ENCODE measurements at regions not wholly inside any gene's neighbourhood (a gene's known extent, or its start where the extent isn't known, plus 50 kb on each side); places are given as distances from the start of the nearest gene placed in this dataset.
"Not testable (repeated sequence)": the region's sequence is repeated elsewhere in the genome, so short reads cannot be mapped to it uniquely, and the experiment has no call there.

DNA sequence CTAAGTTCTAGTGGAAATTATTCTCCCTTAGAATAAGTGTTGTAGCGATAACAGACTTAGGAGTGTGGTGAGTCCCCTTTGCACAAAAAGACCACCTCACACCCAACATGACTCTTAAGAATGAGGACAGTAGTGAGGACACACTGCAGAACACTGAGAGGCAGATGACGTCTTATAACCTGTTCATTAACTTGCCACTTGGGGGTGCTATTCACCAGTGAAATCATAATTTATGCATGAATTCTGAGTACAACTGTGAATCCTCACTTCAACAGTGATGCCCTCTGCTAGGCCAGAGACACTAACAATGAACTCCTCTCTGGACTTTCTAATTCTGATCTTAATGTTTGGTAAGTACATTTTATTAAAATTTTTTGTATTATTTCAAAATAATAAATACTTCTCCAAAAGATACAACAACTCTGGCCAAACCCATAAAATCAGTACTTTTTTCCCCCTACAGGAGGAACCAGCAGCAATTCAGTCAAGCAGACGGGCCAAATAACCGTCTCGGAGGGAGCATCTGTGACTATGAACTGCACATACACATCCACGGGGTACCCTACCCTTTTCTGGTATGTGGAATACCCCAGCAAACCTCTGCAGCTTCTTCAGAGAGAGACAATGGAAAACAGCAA is 274.7 kb downstream of the DAD1 start:
- no peak for DNase-seq (ENCODE audit: extremely low read depth in 1 of 2, low read depth in 1 of 2)

DNA sequence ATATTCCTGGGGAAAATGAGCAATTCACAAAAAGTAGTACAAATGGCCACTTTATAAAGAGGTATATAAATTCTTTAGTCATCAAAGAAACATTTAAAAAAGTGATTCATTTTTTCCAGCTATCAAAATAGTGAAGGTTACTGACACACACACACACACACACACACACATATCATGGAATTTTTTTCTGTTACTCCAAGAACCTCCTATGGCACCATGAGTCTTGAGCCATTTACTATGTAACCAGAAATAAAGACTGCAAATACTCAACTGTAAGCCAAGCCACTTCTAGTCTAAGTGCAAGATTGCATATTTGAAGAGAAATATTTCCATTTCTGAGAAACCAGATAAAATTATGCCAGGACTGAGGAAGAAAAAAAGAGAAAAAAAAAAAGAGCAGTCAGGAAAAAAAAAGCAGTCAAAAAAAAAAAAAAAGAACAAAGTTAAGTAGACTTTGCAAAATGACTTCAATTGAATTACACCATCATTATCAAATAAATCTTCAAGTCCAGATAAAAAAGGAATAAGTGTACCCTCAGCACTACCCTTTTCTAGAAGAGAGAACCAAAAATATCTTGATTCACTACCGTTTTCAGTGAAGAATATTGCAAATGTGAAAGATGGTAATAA is 275.7 kb downstream of the DAD1 start:
- no peak for DNase-seq (ENCODE audit: extremely low read depth in 1 of 2, low read depth in 1 of 2)

DNA sequence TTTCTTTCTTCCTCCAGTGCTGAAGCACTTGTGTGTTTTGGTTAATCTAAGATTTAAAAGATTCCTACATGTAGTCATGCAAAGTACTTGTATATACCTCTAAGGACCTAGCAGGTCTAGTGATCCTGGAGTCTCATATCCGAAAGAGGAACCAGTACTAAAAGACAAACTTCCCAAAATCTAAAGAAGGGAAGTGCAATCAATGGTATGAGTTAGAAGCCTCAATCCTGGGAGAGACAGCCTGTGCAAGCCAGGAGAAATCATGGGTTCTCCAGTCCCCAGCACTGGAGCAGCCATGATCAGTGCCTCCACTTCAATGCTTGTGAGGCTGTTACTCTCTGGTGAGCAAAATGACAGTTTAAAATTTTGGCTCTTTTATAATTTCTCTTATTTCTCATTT is 277.4 kb downstream of the DAD1 start:
- no peak for DNase-seq (ENCODE audit: extremely low read depth in 1 of 2, low read depth in 1 of 2)

DNA sequence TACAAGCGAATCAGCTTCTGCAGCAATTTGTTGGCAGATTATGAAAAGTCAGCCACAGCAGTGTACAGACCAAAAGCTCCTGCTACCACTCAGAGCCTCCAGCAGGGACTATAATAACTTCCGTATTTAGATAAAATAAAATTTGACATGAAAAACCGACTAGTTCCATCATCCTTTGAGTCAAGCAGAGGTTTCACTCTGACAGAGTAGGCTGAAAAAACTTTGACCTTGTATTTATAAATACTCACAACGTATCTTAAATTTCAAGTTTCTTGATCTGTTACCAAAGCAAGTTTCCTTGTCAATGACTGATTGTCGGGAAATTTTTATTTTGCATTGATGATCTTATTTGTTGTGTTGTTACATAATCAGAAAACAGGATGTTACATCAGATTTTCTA is 283.4 kb downstream of the DAD1 start:
- DNase-seq (ENCODE audit: extremely low read depth in 1 of 2, low read depth in 1 of 2) = no peak

DNA sequence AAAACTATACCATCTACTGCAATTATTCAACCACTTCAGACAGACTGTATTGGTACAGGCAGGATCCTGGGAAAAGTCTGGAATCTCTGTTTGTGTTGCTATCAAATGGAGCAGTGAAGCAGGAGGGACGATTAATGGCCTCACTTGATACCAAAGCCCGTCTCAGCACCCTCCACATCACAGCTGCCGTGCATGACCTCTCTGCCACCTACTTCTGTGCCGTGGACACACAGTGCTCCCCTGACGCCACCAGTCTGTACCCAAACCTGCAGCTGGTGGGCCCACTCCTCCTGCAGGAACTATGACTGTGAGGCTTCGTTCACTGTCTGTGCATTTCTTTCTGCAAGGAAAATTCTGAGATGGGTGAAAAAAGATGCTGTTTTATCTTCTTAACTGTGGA is 284.7 kb downstream of the DAD1 start:
- DNase-seq (ENCODE audit: extremely low read depth in 1 of 2, low read depth in 1 of 2) = no peak

DNA sequence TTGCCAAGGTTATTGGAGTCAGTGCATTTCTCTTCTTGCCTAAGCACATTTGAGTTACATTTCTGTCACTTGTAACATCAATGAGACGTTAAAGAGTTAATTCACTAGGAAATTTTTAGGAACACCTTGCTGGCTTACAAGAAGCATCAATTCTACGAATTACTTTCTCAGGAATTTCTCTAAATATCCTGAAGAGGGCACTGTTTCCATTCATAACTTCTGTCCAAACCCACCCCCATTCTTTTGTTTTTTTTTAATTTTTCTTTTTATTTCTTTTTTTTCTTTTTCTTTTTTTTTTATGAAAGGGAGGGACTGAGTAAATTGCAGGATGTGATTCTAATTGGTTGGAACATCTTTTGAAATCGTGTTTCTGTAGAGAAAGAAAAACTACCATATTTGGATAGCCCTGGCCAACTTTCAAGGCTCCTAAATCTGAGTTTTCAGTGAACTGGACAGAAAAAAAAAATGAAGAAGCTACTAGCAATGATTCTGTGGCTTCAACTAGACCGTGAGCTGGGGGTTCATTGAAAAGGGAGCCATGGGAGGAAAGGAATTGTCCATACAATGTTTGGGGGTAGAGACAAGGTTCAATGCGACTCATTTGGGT is 285.3 kb downstream of the DAD1 start:
- no peak for DNase-seq (ENCODE audit: extremely low read depth in 1 of 2, low read depth in 1 of 2)

DNA sequence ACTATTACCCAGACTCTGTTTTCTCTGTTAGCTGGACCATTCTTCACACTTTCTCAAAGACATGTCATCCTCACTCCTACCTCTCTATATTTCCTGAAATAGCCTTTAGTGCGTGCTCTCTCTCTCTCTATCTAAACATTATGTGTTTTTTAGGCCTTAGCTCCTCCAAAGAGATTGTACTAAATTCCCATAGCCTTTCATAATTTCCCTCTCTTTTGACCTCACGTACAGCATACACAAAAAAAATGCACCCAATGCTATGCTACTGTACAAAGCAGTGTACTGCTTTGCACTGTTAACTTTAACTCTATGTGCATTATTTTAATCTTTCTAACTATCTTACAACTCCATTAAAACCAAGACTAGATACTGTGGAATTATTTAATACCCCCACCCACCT is 288.4 kb downstream of the DAD1 start:
- no peak for DNase-seq (ENCODE audit: extremely low read depth in 1 of 2, low read depth in 1 of 2)

DNA sequence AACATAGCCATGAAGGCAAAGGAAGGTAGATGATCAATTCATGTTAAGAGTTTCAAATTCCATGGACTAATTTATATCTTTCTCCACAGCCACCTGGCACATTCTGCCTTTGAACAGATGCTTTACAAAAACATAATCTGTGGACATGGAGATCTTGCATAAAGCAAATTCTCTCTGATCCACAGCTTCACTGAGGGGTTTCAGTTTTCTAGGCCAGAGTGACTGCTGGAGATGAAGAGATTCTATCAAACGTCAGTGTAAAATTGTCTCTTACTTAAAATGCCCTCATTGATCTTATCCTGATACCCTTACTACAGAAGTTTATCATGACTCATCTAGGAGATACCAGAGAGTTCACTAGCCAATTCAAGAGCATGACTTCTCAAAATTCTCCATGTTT is 291.6 kb downstream of the DAD1 start:
- no peak for DNase-seq (ENCODE audit: extremely low read depth in 1 of 2, low read depth in 1 of 2)

DNA sequence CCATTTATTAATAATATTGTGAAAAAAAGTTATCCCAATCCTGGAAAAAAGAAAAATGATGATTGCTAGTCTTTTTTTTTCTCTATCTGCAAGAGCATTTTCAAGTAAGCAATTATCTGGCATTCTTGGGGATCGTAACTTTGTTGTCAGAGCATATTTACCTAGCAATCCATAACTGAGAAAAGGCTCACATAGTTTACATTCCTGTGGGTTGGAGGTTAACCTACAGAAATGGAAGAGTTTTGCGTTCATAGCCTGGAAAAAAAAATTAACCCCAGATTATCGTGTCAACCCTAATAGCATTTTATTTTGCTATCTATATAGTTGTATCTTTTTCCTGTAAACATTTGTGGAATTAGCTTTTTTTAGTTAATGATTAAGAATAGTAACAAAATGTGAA is 292.3 kb downstream of the DAD1 start:
- no peak for DNase-seq (ENCODE audit: extremely low read depth in 1 of 2, low read depth in 1 of 2)

DNA sequence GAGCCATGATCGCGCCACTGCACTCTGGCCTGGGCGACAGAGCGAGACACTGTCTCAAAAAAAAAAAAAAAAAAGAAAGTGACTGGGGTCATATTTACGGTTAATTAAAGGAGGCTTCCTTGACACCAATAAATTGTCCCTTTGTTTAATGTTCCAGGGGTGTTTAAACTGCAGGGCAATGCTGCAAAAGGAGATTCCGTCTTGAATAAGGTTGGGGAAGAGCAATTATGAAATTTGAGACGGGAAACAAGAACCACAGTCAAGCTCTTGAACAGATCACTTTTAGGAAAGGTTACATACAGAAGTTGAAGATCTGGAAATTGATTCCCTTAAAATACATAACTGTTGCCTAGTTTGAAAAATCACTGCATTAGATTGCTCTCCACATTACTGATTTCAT is 292.9 kb downstream of the DAD1 start:
- DNase-seq (ENCODE audit: extremely low read depth in 1 of 2, low read depth in 1 of 2) = no peak

DNA sequence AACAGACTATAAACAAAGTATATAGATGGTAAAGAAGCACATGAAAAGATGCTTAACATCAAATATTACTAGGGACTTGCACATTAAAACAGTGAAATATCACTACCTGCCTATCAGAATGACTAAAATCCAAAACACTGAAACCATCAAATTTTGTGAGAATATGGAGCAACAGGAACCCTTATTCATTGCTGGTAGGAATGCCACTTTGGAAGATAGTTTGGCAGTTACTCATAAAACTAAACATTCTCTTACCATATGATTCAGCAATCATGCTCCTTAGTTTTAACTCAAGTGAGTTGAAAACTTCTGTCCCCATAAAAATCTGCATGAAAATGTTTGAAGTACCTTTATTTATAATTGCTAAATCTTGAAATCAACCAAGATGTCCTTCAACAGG is 297.6 kb downstream of the DAD1 start:
- DNase-seq (ENCODE audit: extremely low read depth in 1 of 2, low read depth in 1 of 2) = no peak

DNA sequence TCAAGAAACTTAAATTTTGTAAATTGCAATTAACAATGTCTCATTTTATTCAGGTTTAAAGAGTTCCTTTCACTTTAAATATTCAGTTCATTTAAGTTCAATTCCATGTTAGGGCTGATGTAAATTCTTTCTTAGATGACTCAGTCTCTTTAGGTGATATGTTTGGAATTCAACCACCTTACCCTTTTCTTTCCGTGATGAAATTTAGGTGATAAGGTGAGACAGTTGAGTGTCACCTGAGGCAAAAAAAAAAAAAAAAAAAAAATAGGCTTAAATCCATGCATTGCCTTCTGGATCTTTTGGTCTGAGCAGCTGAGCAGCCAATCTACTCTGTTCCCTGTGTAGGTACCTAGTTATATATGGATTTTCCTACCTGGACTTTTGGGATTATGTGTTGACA is 299.5 kb downstream of the DAD1 start:
- no peak for DNase-seq (ENCODE audit: extremely low read depth in 1 of 2, low read depth in 1 of 2)

DNA sequence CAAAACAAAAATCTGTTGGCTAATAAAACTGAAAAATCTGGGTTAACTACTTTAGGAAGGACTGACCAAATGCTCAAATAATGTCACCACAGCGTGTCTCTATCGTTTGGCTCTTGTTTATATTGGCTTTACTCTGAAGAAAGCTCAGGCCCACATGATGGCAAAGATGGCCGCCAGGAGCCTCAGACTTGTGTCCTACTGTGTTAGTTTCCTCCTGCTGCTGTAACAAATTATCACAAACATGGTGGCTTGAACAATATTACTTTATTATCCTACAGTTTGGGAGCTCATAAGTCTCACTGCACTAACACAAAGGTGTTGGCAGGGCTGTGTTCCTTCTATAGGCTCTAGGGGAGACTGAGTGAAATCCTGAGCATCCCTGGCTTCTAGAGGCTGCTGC is 303.0 kb downstream of the DAD1 start:
- no peak for DNase-seq (ENCODE audit: extremely low read depth in 1 of 2, low read depth in 1 of 2)

DNA sequence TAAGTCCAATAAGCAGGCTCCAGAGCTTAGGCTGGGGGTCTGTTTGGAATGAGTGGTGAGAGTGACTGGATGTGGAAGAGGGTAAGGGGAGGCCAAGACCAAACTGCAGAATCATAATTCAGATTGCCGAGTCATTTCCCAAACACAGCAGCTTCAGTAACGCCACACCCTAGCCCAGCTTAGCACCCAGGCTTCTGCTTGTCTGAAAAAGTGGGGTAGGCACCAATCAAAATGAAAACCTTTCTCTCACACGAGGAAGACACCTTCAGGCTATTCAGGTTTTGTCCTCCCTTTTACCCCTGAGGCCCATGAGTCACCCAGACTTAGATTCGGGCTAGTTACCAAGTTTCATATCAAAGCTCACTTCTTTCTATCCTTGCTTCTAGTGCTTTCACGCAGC is 306.1 kb downstream of the DAD1 start:
- DNase-seq (ENCODE audit: extremely low read depth in 1 of 2, low read depth in 1 of 2) = no peak

DNA sequence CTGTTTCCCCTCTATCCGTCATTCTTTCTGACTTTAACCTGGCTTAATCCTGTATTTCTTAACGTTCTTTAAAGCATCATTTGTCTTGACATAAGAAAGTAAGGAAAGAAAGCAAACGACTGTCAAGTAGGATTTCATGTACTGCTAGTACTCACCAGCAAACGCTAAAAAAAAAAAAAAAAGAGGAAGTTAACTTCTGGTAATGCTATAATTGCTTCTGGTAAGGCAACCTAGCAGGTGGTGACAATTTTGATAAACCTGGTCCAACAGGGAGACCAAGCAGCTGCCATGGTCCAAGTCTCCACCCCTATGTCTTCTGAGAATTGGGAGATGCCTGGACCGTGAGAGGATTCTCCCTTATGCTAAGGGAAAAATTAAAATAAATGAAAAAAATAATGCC is 306.6 kb downstream of the DAD1 start:
- no peak for DNase-seq (ENCODE audit: extremely low read depth in 1 of 2, low read depth in 1 of 2)

DNA sequence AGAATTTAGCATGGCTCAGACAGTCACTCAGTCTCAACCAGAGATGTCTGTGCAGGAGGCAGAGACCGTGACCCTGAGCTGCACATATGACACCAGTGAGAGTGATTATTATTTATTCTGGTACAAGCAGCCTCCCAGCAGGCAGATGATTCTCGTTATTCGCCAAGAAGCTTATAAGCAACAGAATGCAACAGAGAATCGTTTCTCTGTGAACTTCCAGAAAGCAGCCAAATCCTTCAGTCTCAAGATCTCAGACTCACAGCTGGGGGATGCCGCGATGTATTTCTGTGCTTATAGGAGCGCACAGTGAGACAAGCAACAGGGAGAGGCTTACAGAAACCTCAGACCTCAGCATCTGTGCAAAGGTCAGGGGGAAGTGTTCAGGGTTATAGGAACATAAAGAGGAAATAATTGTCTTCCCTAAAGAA is 307.6 kb downstream of the DAD1 start:
- DNase-seq (ENCODE audit: extremely low read depth in 1 of 2, low read depth in 1 of 2) = not testable (repeated sequence)

DNA sequence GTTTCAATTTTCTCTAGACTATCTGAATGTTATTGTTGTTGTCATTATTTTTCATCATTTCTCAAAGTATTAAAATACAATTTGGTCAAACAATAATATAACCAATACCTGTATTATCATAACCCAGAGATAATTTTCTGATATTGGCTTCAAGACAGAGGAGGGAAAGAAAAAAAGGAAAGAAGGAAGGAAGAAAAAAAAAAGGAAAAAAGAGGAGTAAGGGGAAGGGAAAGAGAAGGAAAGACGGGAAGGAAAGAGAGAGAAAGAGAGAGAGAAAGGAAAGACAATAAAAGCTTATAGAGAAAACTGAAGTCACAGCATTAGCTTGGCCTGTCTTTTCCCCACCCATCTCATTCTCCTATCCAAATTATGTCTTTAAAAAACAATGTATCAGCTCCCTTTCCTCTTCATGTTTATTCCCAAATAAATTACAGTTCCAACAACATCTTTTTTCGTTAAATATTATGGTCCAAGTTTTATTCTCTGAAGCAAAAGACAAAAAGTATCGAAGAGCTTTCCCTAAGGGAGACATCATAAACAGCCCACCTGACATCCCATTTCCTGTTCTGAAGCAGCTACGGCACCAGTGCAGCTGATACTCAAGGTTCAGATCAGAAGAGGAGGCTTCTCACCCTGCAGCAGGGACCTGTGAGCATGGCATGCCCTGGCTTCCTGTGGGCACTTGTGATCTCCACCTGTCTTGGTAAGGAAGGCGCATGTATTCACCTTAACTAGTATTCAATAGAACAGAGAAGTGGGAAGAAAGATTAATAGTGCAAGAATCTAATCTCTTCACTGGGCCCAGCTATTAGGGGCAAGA is 308.3 kb downstream of the DAD1 start:
- DNase-seq (ENCODE audit: extremely low read depth in 1 of 2, low read depth in 1 of 2) = no peak

DNA sequence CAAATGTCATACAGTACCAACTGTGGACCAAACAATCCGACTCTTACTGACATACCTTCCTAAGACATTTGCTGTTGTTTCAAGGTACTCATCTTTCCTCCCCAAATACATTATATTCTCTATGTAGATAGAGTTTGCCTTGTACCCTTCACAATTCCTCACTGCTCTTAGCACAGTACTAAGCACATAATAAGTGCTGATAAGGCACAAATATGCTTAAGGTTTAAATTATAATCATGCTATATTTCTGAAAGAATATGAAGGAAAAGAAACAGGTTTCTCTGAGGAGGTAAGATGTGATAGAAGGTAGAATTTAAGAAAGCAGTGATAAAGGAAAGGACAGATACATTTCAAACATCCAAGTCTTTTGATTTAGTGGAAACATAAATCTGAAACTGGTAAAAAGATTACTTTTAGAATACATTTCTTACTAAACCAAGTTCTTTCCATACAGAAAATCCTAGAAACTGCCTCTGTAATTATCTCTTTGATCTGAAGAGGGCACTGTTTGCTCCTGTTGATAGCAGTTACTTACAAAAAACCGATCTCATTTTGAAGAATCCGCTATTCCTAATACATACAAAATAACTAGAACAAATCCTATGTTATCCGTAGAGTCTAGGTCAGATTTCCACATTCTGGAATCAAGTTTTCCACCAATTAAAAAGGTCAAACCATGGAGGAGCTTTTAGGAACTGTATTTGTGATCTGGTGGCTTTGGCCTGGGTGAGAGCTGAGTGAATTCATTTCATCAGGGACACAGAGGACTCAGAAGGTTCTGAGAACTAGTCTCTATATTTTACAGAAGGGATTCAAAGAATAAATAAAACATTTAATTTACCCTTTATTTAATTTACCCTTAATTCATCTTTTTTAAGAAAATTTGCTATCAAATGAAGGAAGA is 311.9 kb downstream of the DAD1 start:
- no peak for DNase-seq (ENCODE audit: extremely low read depth in 1 of 2, low read depth in 1 of 2)

DNA sequence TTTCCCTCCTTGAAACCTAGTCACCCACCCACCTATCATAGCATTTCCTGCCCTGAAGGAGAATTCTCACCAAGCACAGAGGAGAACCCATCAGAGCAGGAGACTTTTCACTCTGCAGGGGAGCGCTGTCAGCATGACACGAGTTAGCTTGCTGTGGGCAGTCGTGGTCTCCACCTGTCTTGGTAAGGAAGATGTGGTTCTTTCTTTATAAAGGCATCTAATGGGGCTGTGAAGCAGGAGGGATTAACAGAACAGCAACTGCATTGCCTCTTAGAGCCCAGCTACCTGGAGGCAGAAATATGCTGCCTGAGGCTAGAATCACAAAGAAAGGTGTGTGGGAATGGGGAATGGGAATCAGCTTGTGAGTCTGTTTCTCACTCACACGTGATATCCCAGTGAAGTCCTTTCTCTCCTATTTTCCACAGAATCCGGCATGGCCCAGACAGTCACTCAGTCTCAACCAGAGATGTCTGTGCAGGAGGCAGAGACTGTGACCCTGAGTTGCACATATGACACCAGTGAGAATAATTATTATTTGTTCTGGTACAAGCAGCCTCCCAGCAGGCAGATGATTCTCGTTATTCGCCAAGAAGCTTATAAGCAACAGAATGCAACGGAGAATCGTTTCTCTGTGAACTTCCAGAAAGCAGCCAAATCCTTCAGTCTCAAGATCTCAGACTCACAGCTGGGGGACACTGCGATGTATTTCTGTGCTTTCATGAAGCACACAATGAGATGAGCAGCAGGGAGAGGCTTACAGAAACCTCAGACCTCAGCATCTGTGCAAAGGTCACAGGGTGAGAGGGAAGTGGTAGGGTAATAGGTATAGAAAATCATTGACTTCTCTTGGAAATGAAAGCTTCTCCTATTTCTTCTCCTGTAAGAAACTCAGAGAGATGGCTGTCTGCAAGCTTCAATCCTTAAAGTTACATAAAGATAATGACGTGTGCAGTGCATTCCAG is 316.9 kb downstream of the DAD1 start:
- no peak for DNase-seq (ENCODE audit: extremely low read depth in 1 of 2, low read depth in 1 of 2)

DNA sequence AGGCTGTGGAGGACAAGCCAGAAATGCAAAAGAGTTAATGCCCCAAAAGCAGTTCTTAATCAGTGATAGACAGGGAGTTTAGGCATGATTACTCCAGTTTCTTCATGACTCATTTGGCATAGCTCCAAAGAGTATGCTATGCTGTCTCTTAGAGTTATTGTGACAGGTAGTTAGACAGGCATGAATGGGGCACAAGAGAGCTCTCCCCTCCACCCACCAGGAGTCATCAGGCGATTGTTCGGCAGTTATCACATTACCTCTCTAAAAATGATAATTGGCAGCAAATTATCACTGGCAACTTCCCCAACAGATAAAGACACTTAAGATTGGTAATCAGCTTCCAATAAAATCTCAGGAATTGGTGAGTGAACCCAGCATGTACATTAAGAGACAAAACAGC is 320.1 kb downstream of the DAD1 start:
- DNase-seq (ENCODE audit: extremely low read depth in 1 of 2, low read depth in 1 of 2) = no peak
